GM19467 (cell line): ENCODE measurements at regions not wholly inside any gene's neighbourhood (a gene's known extent, or its start where the extent isn't known, plus 50 kb on each side); places are given as distances from the start of the nearest gene placed in this dataset.

Experiments
- ATAC-seq: cut with Tn5 transposase; IDR thresholded peaks from one replicate; pipeline ENCODE4 v1.9.1; 2021; ENCODE audit warnings: mild to moderate bottlenecking, moderate library complexity; ENCODE audit not compliant: unreplicated experiment

DNA sequence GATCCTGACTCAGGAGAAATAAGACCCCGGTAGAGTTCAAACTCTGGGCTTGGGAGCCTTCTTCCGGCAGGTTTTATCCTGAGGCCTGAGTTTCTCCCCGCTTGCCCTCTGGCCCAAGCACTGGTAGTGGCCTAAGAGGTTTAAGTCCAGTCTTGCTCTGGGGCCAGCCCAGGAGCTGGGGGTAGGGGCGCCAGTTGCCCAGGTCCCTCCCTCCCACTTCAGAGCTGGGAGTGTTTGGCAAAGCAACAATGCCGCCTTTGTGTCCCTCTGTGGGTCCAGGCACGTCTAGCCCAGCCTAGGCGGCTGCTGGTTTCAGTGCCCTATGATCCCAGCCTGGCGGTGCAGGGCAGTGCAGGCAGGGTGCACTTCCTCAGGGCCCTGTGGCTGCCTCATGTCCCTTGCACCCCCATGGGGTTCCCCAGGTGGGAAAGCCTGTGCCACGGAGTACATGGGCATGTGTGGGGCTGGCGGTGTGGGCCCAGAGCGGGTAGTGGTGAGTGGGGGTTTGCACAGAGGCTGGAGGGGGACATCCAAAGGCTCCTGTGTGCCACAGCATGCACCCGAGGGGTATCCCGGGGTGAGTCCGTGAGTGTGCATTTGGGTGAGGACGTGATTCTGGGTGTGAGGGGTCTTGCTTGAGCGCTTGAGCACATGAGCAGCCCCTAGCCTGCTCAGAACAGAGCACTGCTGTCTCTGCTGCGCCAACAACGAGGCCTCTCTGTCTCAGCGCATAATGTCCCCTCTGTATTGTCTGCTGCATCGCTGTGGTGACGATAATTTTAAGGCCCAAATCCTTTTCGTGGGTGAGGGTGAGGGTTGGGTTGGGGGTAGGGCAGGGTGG is 61.7 kb upstream of the PSD2 start:
- no peak for ATAC-seq

DNA sequence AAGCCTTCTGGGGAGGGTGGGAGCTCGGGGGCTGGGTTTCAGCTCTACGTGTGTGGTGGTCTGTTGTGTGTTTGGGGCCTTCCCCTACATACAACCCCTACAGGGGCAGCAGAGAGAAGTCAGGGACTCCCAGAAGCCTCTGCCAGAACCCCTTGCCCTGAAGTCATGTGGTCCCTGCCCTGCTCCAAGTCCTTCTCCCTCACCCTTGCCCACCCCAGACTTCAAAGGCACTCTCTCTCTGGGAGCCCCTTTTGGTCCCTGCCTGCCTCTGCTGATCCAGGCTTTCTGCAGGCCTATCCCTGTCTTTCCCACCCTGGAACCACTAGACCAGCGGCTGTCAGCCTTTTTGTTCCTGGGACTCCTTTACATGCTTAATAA is 61.1 kb upstream of the PSD2 start:
- no peak for ATAC-seq

- no peak for ATAC-seq
Measured at GRCh38 chr5:139738193-139739149, 57.1 kb upstream of the PSD2 start.

GRCh38 chr5:139739150-139739974 is 56.2 kb upstream of the PSD2 start:
- ATAC-seq: no peak

GRCh38 chr5:139740138-139740991 is 55.2 kb upstream of the PSD2 start:
- ATAC-seq: no peak

DNA sequence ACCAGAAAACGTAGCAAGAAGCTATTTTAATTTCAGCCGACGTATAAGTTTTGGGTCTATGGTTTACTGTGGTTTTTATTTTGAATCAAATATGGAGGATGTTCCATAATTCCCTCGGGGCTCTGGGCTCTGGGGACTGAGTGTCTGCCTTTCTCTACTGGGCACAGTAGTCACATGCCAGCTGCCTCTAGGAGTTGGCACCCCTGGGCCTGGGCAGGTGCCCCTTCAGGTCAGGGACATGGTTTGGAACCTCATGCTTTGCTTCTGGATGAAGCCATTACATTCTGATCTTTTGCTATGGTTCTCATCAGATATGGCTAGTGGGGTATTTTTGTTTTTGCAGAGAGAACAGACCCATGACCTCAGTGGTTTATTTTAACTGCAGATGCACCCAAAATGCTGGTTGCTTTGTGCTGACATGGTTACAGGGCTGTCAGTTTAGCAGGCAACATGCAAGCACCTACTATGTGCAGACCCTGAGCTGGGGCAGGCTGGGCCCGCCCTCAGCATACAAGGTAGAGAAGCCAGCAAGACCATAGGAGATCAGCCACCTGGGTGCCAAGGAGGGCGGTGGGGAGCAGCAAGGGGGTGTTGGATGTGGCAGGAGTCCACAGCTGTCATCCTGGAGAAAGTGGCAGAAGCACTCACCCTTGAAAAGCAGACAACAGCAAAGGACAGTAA is 54.5 kb upstream of the PSD2 start:
- no peak for ATAC-seq

GRCh38 chr5:139741823-139742172 is 53.8 kb upstream of the PSD2 start:
- ATAC-seq: no peak

DNA sequence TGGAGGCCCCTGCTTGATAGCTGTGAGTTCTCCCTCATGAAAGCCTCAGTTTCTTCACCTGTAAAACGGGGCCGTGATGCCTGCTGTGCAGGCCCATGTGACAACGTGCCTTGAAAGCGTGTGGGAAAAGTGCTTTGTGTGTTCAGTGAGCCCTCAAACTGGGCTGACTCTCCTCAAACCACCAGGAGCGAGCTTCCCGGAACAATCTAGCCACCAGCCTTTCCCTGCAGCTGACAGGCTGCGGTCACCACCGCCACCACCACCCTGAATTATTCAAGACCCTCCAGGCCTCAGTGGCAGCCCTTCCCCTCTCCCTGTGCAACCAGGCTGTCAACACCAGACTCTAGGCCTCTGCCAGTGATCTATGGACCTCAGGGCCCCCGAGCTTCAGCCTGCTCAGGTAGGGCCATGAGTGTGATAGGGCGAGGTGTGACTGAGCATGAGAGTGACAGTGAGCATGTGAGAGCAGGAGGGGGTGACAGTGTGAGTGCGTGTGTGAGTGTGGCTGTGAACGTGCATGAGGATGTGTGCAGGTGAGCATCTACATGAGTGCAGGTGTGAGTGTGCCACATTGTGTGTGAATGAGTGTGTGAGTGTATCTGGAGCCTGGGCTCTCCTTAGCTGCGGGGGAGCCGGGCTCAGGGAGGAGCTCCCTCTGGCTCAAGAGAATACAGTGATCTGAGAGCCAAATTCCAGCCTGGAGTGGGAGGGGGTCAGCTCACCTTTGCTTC is 53.3 kb upstream of the PSD2 start:
- ATAC-seq: no peak

- no peak for ATAC-seq
Measured at GRCh38 chr5:139743001-139743771, 52.4 kb upstream of the PSD2 start.

- no peak for ATAC-seq
Measured at GRCh38 chr5:139743804-139744203, 51.8 kb upstream of the PSD2 start.

DNA sequence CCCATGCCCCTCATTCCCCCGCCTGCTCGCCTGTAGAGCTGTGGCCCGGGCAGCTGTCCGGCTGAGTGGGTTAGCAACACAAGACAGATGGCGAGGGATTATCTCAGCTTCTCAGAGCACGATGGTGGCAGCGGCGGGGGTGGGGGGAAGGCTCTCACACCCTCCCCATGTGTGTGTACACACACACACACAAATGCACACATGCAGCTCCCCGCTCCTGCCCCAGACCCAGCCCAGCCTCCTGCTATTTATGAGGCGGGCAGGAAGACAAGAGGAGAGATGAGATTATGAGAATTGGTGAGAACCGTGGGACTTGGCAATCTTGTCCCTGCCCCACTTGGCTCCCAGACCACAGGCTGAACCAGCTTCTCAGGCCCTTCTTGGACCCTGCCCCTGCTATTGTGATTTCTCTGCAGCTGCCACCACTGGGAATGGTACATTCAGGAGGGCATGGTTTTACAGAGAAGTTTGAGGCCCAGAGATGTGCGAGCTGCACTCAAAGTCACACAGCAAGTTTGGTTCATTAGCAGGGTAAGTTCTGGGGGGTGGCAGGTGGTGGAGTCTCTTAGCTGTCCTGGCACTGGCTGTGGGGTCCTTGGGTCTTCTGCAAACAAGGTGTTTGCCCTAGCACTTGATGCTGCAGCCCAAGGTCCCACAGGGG is 51.0 kb upstream of the PSD2 start:
- ATAC-seq: no peak

- ATAC-seq: no peak
Measured at GRCh38 chr5:139745132-139745799, 50.3 kb upstream of the PSD2 start.

GRCh38 chr5:139745800-139746690 is 49.6 kb upstream of the PSD2 start:
- peak; percentile 47 for ATAC-seq
